Trophoblast cell (in vitro differentiated cells and primary cell): ENCODE measurements at regions not wholly inside any gene's neighbourhood (a gene's known extent, or its start where the extent isn't known, plus 50 kb on each side); places are given as distances from the start of the nearest gene placed in this dataset.

ENCODE experiments used
- DNase-seq, 2 donors: peaks; one replicate each; pipeline ENCODE4 v3.0.0-alpha.2; 2016
- H2AFZ ChIP-seq: 2 replicates; pipeline ENCODE4 v1.6.1; 2013; ENCODE audit warnings: low read length, moderate library complexity, mild to moderate bottlenecking; ENCODE audit not compliant: insufficient read depth, poor library complexity
- H2AK5ac ChIP-seq: 2 replicates; pipeline ENCODE4 v1.6.1; 2013; ENCODE audit warnings: mild to moderate bottlenecking, low read length
- H2BK120ac ChIP-seq: 2 replicates; pipeline ENCODE4 v1.6.1; 2013; ENCODE audit warnings: low read length, mild to moderate bottlenecking, moderate library complexity; ENCODE audit not compliant: insufficient read depth, poor library complexity
- H2BK12ac ChIP-seq: 2 replicates; pipeline ENCODE4 v1.6.1; 2013; ENCODE audit warnings: mild to moderate bottlenecking, low read length, moderate library complexity
- H2BK5ac ChIP-seq: 2 replicates; pipeline ENCODE4 v1.6.1; 2013; ENCODE audit warnings: low read length, low read depth, moderate library complexity, mild to moderate bottlenecking; ENCODE audit not compliant: poor library complexity
- H3K14ac ChIP-seq: 2 replicates; pipeline ENCODE4 v1.6.1; 2013; ENCODE audit warnings: mild to moderate bottlenecking, low read length
- H3K18ac ChIP-seq: 2 replicates; pipeline ENCODE4 v1.6.1; 2013; ENCODE audit warnings: mild to moderate bottlenecking, low read length
- H3K23ac ChIP-seq: 2 replicates; pipeline ENCODE4 v1.6.1; 2013; ENCODE audit warnings: low read length
- H3K27ac ChIP-seq: 2 replicates; pipeline ENCODE4 v1.5.1; 2013; ENCODE audit warnings: low read depth, mild to moderate bottlenecking, inconsistent platforms, low read length, moderate library complexity
- H3K27me3 ChIP-seq: 2 replicates; pipeline ENCODE4 v1.6.1; 2013; ENCODE audit warnings: inconsistent platforms, mild to moderate bottlenecking, low read length, moderate library complexity; ENCODE audit not compliant: insufficient read depth
- H3K36me3 ChIP-seq, 2 experiments: 1 replicate in 1 of 2; 2 replicates in 1 of 2; pipeline ENCODE4 v1.6.1; 2013; ENCODE audit warnings: low read length in 2 of 2, mild to moderate bottlenecking in 2 of 2, moderate library complexity in 1 of 2; ENCODE audit not compliant: insufficient read depth in 2 of 2, control insufficient read depth in 1 of 2
- H3K4ac ChIP-seq: 2 replicates; pipeline ENCODE4 v1.6.1; 2013; ENCODE audit warnings: low read depth, mild to moderate bottlenecking, low read length, moderate library complexity
- H3K4me1 ChIP-seq, 2 experiments: 1 replicate in 1 of 2; 2 replicates in 1 of 2; pipeline ENCODE4 v1.6.1; 2013; ENCODE audit warnings: low read length in 2 of 2, mild to moderate bottlenecking in 2 of 2, moderate library complexity in 1 of 2; ENCODE audit not compliant: insufficient read depth in 2 of 2, control insufficient read depth in 1 of 2
- H3K4me2 ChIP-seq: 2 replicates; pipeline ENCODE4 v1.6.1; 2013; ENCODE audit warnings: inconsistent platforms, mild to moderate bottlenecking, low read length, moderate library complexity
- H3K4me3 ChIP-seq: 2 replicates; pipeline ENCODE4 v1.5.1; 2013; ENCODE audit warnings: mild to moderate bottlenecking, low read depth, low read length, inconsistent platforms
- H3K79me1 ChIP-seq: one replicate; pipeline ENCODE4 v1.6.1; 2013; ENCODE audit warnings: low read length
- H3K79me2 ChIP-seq: 2 replicates; pipeline ENCODE4 v1.6.1; 2013; ENCODE audit warnings: low read length, mild to moderate bottlenecking; ENCODE audit not compliant: control insufficient read depth, insufficient read depth, poor library complexity
- H3K9ac ChIP-seq: 2 replicates; pipeline ENCODE4 v1.6.1; 2013; ENCODE audit warnings: mild to moderate bottlenecking, low read length
- H3K9me3 ChIP-seq: 2 replicates; pipeline ENCODE4 v1.6.1; 2013; ENCODE audit warnings: low read depth, mild to moderate bottlenecking, control low read depth, inconsistent platforms, low read length; ENCODE audit not compliant: insufficient read depth
- H4K12ac ChIP-seq: 2 replicates; pipeline ENCODE4 v1.6.1; 2013; ENCODE audit warnings: low read depth, mild to moderate bottlenecking, low read length, moderate library complexity
- H4K8ac ChIP-seq: 2 replicates; pipeline ENCODE4 v1.6.1; 2013; ENCODE audit warnings: low read depth, mild to moderate bottlenecking, low read length, moderate library complexity
- H4K91ac ChIP-seq: one replicate; pipeline ENCODE4 v1.6.1; 2013; ENCODE audit warnings: low read depth, mild to moderate bottlenecking, low read length, moderate library complexity
- WGBS: extraction: QIAGEN DNeasy Blood & Tissue Kit; methylation state at CpG from one replicate; pipeline ENCODE4 v1.1.7; 2013; ENCODE audit warnings: missing lambda C conversion rate; ENCODE audit not compliant: insufficient read length, insufficient coverage; ENCODE audit errors: extremely low coverage; 5-methylcytosine and 5-hydroxymethylcytosine counted together

DNA sequence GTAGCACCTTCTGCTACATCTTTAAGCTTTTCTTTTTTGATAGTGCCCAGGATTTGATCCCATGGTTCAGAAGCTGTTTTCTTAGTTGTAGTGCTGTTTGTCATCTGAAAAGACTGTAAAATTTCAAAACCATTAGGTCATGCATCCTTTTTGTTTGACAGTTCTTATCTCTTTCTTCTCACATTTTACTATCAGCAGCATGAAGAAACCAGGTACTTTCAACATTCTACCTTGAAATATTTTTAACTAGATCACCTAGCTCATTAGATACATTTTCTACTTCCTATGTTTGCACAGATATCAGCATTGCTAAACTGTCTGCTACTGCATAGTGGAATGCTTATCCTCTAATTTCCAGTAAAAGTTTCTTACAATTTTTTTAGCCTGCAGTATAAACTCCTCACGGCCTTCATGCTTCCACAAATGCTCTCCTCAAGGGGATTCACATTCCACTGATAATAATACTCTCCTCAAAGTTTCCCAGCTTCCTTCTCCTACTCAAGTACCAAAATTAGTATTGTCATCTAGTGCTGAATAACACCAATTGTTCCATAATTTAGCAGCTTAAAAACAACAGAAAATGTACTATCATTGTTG is 243.9 kb upstream of the ZRANB2 start:
- Histone ChIP-seq H3K4me1 (no peaks in the 10 kb centered on the region), H3K4ac (no peak overlapping the region), H3K18ac (no peak overlapping the region), H3K79me1 (no peaks in the 10 kb centered on the region), H2BK12ac (no peak overlapping the region), H3K79me2 (no peaks in the 10 kb centered on the region), H3K4me2 (no peak overlapping the region), H3K9me3 (no peaks in the 10 kb centered on the region), H4K91ac (no peak overlapping the region), H3K4me3 (no peak overlapping the region), H3K14ac (no peak overlapping the region), H2BK120ac (no peak overlapping the region), H3K36me3 (no peaks in the 10 kb centered on the region), H4K12ac (no peak overlapping the region), H3K9ac (no peak overlapping the region), H3K23ac (no peak overlapping the region), H2AK5ac (no peak overlapping the region), H2BK5ac (no peak overlapping the region), H4K8ac (no peak overlapping the region), H2AFZ (no peak overlapping the region), H3K27ac (no peak overlapping the region), H3K27me3 (no peaks in the 10 kb centered on the region)
- DNase-seq = peak; percentile 3 to 74
- no CpG with 5 or more reads among the region's 1 CpG for WGBS

- H2BK120ac ChIP-seq = no peak overlapping the region
- no CpG with 5 or more reads among the region's 2 CpGs for WGBS
- H3K23ac ChIP-seq = no peak overlapping the region
Measured at GRCh38 chr1:71312545-71312944, 231.7 kb upstream of the ZRANB2 start.

GRCh38 chr1:71311376-71311775 is 230.5 kb upstream of the ZRANB2 start:
- Histone ChIP-seq H3K27ac (no peak overlapping the region), H2BK5ac (no peak overlapping the region), H3K9ac (no peak overlapping the region), H3K4ac (no peak overlapping the region), H2BK12ac (no peak overlapping the region), H2AFZ (no peak overlapping the region), H3K4me2 (no peak overlapping the region), H3K36me3 (no peaks in the 10 kb centered on the region), H3K27me3 (no peaks in the 10 kb centered on the region), H3K14ac (no peak overlapping the region), H3K18ac (no peak overlapping the region), H2AK5ac (no peak overlapping the region), H3K9me3 (no peaks in the 10 kb centered on the region), H3K79me1 (no peaks in the 10 kb centered on the region), H2BK120ac (no peak overlapping the region), H3K23ac (no peak overlapping the region), H4K12ac (no peak overlapping the region), H3K4me3 (no peak overlapping the region), H3K79me2 (no peaks in the 10 kb centered on the region), H4K91ac (no peak overlapping the region), H4K8ac (no peak overlapping the region), H3K4me1 (no peaks in the 10 kb centered on the region)
- DNase-seq = no peak
- WGBS = no CpG with 5 or more reads among the region's 1 CpG

More at GRCh38 chr1:71312545-71312944, 231.7 kb upstream of the ZRANB2 start:
- H3K4me3 ChIP-seq = no peak overlapping the region
- H3K36me3 ChIP-seq = no peaks in the 10 kb centered on the region
- H3K9ac ChIP-seq = no peak overlapping the region
- no peaks in the 10 kb centered on the region for H3K79me2 ChIP-seq
- no peak overlapping the region for H4K8ac ChIP-seq
- H3K27ac ChIP-seq = no peak overlapping the region
- no peaks in the 10 kb centered on the region for H3K9me3 ChIP-seq
- H2AK5ac ChIP-seq = no peak overlapping the region
- DNase-seq = no peak
- no peak overlapping the region for H4K91ac ChIP-seq
- no peaks in the 10 kb centered on the region for H3K27me3 ChIP-seq
- H4K12ac ChIP-seq = no peak overlapping the region
- H3K4me2 ChIP-seq = no peak overlapping the region
- H2BK5ac ChIP-seq = no peak overlapping the region
- H2BK12ac ChIP-seq = no peak overlapping the region
- H3K18ac ChIP-seq = no peak overlapping the region
- H3K4ac ChIP-seq = no peak overlapping the region
- no peak overlapping the region for H2AFZ ChIP-seq
- H3K14ac ChIP-seq = no peak overlapping the region
- H3K79me1 ChIP-seq = no peaks in the 10 kb centered on the region
- no peaks in the 10 kb centered on the region for H3K4me1 ChIP-seq

DNA sequence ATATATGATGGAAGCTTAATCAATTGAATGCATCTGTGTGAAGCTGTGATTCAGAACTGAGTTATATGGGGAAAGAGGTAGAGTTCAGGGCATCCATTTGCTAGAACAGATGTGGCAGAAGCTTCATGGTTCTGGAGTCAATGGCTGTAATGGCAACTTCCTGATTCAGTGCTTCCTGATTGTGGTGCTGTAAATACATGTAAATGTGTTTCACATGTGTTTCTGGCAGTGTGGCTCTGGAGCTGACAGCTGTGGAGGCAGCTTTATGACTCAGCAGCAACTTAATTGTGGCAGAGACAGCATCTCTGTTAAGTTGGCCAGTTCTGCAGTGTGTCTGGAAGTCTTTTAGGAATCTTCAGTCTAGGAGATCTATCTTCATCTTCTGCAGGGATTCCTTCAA is 226.6 kb upstream of the ZRANB2 start:
- no peak overlapping the region for H3K4me2 ChIP-seq
- no peaks in the 10 kb centered on the region for H3K79me2 ChIP-seq
- H3K4me1 ChIP-seq = no peaks in the 10 kb centered on the region
- no peak for DNase-seq
- H3K4me3 ChIP-seq = no peak overlapping the region
- no peak overlapping the region for H4K12ac ChIP-seq
- H2AK5ac ChIP-seq = no peak overlapping the region
- no peak overlapping the region for H3K23ac ChIP-seq
- H2AFZ ChIP-seq = no peak overlapping the region
- no peaks in the 10 kb centered on the region for H3K36me3 ChIP-seq
- H3K4ac ChIP-seq = no peak overlapping the region
- no peaks in the 10 kb centered on the region for H3K27me3 ChIP-seq
- no peak overlapping the region for H4K91ac ChIP-seq
- no peak overlapping the region for H3K14ac ChIP-seq
- no peak overlapping the region for H4K8ac ChIP-seq
- H2BK5ac ChIP-seq = no peak overlapping the region
- no peaks in the 10 kb centered on the region for H3K79me1 ChIP-seq
- H3K27ac ChIP-seq = no peak overlapping the region
- no peak overlapping the region for H2BK12ac ChIP-seq
- H3K9ac ChIP-seq = no peak overlapping the region
- H3K9me3 ChIP-seq = no peaks in the 10 kb centered on the region
- H3K18ac ChIP-seq = no peak overlapping the region
- no peak overlapping the region for H2BK120ac ChIP-seq
